Stimulated activated CD4-positive, alpha-beta T cell treated with anti-CD3 and anti-CD28 coated beads, Interleukin-2, amount 100 ng/mL, for 24 hours (primary cell): ENCODE measurements at regions not wholly inside any gene's neighbourhood (a gene's known extent, or its start where the extent isn't known, plus 50 kb on each side); places are given as distances from the start of the nearest gene placed in this dataset.
"Not testable (repeated sequence)": the region's sequence is repeated elsewhere in the genome, so short reads cannot be mapped to it uniquely, and the experiment has no call there.

ENCODE experiments used
- DNase-seq, 2 donors: peaks; one replicate each; pipeline ENCODE4 v3.0.0-alpha.2; 2020

DNA sequence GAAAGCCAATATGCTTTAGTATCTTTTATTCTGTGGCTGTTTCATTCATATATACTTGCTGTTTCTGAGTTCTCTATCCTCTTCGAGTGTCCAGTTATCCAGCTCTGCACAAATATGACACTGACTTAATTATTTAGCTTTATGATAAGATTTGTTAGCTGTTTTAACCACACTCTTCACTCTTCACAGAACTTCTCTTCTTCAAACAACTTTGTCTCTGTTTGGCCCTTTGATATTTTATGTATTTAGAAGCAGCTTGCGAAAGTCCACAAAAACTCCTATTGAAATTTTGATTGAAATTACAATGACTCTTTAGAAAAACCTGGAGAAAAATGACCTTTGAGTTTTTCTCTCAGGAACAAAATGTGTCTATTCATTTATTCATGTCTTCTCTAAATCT, 407.0 kb downstream of the CPS1 start:
- no peak for DNase-seq

DNA sequence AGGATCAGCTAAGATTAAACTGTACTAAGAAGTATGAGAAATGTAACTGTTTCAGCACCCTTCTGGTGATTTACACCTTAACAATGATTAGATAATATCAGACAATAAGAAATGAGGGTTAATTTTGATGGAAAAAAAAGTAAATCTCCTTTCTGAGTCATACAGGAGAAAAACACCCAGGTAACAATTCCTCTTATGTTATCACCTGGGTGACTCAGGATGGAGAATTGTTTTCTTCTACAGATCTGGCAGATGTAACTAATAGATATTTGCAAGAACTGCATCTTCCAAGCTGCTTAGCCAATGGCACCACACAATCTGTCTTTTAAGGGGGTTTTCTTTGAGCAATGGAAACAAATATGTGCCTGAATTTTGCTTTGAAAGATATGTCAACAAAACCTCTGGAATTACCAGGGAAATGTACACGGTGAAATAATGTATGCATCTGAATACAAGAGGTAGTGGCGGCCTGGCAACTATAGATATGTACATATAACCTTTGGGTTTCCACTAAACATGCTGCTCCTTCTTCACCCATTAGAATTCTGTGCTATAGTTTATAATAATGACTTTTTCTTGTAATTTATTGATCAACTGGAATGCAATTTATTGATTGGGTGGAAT, 407.9 kb downstream of the CPS1 start:
- DNase-seq: no peak

GRCh38 chr2:210965472-210965871, 409.1 kb downstream of the CPS1 start:
- DNase-seq: no peak

DNA sequence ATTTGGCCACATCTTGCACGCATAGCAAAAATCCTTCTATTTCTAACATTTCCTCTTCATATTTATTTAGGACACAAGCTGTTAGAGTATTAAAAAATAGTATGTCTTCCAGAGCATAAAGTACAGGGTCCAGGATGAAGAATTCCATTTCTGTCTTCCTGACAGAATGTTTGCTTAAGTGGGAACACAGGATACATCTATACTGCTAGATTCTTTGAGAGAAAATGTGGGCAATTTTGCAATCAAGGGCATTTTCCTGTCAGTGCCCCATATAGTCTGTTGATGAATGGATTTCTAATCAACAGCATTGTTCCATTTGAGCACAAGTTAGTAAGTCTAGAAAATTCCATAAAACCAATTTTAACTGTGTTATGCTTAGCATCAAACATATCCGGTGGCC, 409.9 kb downstream of the CPS1 start:
- no peak for DNase-seq

DNA sequence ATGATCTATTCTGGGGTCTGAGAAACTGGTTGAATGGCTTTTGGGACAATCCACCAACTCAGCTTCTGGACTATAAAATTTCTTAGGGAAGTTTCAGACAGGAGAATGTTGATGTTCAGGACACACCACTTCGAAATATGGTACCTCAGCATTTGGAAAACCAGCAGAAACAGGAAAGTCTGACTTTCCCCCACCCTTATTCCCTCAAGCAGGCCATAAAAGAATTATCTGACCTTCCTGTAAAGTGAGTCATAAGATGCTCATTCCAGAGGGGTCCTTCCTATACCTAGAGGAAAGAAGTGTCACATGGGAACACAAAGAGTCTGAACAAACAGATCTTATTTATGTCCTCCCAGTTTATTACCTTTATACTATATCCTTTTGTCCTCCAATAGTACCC, 415.0 kb downstream of the CPS1 start:
- DNase-seq: no peak

DNA sequence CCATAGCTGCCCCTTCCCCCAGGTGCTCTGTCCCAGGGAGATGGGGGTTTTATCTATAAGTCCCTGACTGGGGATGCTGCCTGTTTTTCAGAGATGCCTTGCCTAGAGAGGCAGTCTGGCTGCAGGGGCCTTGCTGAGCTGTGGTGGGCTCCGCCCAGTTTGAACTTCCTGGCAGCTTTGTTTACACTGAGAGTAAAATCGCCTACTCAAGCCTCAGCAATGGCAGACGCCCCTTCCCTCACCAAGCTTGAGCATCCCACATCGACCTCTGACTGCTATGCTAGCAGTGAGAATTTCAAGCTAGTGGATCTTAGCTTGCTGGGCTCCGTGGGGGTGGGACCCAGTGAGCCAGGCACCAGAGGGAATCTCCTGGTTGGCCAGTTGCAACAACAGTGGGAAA, 430.4 kb downstream of the CPS1 start:
- not testable (repeated sequence) for DNase-seq

- no peak for DNase-seq
Measured at GRCh38 chr2:210991107-210991506, 434.7 kb downstream of the CPS1 start.

GRCh38 chr2:210994104-210994503, 437.7 kb downstream of the CPS1 start:
- DNase-seq: no peak

- no peak for DNase-seq
Measured at GRCh38 chr2:210997373-210997772, 441.0 kb downstream of the CPS1 start.

DNA sequence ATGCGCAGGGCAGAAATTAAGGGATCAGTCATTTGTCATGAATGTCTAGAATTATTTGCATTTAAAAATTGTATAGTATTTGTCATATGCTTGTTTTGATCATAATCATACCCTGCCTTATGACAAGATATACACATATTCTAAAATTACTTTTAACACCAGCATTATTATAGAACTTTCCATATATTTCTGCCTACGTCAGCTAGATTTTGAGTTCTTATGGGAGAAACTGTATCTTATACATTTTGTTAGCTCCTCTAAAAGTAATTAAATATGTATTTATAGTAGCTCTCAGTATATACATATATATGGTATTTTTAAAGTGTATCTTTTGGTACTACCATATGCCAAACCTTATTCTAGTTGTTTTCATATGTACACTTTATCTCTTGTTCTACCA, 441.9 kb downstream of the CPS1 start:
- DNase-seq: no peak

DNA sequence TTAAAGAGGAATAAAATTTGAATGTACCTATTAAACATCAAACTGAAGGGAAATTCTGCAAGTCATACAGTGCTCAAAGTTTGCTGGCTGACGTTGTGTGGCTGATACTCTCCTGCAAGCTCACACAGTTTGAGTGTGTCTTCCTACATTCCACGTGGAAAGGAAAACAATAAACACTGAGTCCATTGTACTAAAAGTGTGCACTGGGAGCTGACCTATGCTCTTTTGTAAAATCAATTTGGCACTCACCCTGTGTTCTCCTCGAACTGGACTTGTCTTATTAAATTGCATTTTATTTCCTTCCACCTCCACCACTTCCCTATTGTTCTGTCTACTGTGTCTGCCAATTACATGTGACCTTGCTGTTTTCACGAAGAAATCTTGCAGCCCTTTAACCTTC, 458.0 kb downstream of the CPS1 start:
- DNase-seq: no peak

DNA sequence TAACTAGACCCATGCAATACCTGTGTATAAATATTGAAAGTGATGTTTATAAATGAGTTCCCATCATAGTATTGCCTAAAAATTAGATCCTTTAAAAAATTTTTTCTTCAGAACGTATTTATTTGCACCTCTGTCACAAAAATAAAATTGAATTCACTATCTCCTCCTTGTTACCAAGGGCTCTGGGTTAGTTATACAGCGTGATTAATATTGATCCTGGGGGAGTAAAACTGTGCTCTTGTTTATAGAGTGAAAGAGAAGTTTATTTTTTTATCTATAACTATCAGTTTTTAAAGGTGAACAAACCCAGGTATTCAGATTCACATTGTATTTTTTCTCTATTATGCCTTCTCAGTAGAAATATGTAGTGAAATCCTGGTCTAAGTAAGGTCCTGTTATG, 458.5 kb downstream of the CPS1 start:
- no peak for DNase-seq

DNA sequence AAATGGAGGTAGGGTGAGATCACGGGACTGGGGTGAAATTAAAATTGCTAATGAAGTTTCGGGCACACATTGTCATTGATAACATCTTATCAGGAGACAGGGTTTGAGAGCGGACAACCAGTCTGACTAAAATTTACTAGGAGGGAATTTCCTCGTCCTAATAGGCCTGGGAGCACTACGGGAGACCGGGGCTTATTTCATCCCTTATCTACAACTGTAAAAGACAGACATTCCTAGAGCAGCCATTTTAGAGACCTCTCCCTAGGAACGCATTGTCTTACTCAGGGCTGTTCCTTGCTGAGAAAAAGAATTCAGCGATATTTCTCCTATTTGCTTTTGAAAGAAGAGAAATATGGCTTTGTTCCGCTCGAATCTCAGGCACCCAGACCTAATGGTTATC, 468.7 kb downstream of the CPS1 start:
- not testable (repeated sequence) for DNase-seq

DNA sequence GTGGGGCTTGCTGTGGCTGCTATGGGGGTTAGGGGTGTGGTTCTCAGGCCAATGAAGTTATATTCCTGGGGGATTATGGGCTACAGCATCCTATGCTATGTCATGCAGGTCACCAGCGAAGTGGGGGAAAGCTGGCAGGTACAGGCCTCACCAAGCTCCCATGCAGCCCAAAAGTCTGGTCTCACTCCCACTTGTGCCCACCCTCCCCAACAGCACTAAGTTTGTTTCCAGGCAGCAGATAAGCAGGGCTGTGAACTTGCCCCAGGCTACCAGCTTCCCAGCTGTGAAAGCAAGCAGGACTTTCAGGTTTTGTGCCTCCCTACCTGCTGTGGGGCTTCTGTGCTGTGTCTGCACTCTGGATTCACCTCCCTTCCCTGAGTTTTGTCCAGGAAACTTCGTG, 469.7 kb downstream of the CPS1 start:
- no peak for DNase-seq

GRCh38 chr2:211027976-211028375, 471.6 kb downstream of the CPS1 start:
- DNase-seq: no peak

DNA sequence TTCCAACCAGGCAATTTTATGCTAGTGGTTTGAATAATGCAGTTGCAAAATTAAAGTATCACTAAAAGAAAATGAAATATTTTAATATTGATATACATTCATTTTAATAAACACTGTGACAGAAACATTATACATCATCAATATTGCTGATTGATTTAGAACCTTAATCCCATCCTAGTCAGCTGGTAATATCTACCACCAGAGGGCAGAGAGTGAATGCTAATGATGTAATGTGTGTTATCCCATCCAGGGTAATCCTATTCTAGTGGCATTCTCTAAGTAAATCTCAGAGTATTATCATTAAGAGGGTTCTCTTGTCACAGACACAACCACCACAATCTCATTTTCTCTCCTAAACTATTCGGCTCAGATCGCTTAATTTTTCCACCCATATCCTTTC, 477.4 kb downstream of the CPS1 start:
- DNase-seq: no peak

- no peak for DNase-seq
Measured at GRCh38 chr2:211035548-211036185, 479.3 kb downstream of the CPS1 start.

GRCh38 chr2:211045025-211045424, 488.6 kb downstream of the CPS1 start:
- no peak for DNase-seq

- DNase-seq: no peak
Measured at GRCh38 chr2:211049321-211050018, 493.1 kb downstream of the CPS1 start.

DNA sequence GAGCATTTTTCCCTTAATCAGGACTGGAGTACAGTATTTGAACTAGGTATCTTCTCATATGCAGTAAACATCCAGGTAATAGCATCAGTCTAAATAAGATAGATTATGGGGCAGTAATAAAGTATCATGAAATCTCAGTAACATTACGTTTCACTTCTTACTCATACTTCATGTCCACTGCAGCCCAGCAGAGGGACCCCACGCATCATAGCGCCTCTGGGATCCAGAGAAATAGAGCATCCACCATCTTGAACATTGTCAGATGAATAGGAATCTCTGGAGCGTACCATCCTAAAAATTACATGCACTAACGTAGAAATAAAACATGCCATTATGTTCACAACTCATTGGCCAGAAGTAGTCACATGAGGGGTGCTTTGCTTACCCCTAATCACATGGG, 499.0 kb downstream of the CPS1 start:
- no peak for DNase-seq

DNA sequence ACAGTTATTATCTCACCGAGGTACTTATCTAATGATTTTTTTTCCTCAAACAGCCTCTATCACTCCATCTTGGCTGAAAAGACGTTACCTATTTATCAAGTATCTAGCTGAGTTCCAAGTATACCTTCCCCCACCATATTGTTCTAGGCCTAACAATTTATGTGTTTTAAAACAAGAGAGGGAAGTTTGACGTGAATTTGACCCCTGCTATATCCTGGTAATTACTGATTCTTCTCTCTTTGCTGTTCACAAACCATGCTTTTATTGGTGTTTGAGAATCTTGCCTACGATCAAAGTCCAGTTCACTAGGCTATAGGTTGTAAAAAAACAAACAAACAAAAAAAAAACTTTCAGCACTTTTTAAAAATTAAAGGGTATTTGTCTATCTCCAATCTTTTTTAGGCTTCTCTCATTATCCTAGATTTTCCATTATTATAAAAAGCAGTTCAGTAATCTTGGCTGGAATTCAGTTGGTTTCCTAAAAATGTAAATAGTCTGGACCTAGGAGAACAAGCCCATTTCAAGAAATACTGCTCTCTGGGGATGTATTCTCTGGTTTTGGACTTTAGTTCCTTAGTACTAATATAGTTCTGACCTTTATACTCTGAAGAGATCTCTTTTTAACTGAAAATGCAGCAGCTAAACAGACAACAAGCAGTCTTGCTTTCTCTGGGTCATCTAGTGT, 505.4 kb downstream of the CPS1 start:
- no peak for DNase-seq

GRCh38 chr2:211062297-211062612, 505.9 kb downstream of the CPS1 start:
- DNase-seq: no peak

DNA sequence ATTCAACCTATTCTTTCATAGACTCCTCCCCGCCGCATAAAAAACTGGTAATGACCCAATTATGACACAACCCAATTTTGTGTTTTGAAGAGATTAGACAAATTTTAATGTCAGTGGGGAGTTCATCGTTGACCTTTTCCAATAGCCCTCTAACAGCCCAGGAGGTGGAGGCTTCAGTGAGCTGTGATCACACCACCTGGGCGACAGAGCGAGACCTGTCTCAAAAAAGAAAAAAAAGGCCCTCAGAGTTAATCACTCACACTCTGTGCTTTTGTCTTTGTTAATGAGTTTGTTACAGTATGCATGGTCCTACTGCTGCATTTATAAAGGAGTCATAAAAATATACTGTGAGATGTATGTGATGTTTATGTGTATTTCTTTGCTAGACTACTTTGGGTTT, 510.6 kb downstream of the CPS1 start:
- DNase-seq: no peak

- DNase-seq: no peak
Measured at GRCh38 chr2:211068108-211068780, 511.8 kb downstream of the CPS1 start.
